CD14-positive monocyte (primary cell): ENCODE measurements at regions not wholly inside any gene's neighbourhood (a gene's known extent, or its start where the extent isn't known, plus 50 kb on each side); places are given as distances from the start of the nearest gene placed in this dataset.
"Not testable (repeated sequence)": the region's sequence is repeated elsewhere in the genome, so short reads cannot be mapped to it uniquely, and the experiment has no call there.

ENCODE experiments used
- DNase-seq, 3 donors: peaks; one replicate each; pipeline ENCODE4 v3.0.0-alpha.2; 2011 to 2022
- H2AFZ ChIP-seq: 2 replicates; pipeline ENCODE4 v1.6.0; 2012; ENCODE audit warnings: mild to moderate bottlenecking, low read depth, low read length, inconsistent platforms; ENCODE audit not compliant: insufficient read depth, poor library complexity, severe bottlenecking
- H3K27ac ChIP-seq, 2 donors: 1 replicate in 1 of 2; 2 replicates in 1 of 2; pipeline ENCODE4 v1.5.1; 2012 to 2013; ENCODE audit warnings: low read length in 2 of 2, control low read depth in 1 of 2, inconsistent platforms in 1 of 2, low read depth in 1 of 2, mild to moderate bottlenecking in 1 of 2
- H3K27me3 ChIP-seq, 2 donors: one replicate each; pipeline versions ENCODE4 v1.6.0 to v1.6.1; 2011 to 2013; ENCODE audit warnings: low read length in 2 of 2; ENCODE audit not compliant: control insufficient read depth in 2 of 2, insufficient read depth in 2 of 2
- H3K36me3 ChIP-seq, 2 donors: replicated peaks in 1 of 2; 1 replicate in 1 of 2; 2 replicates in 1 of 2; pipeline versions ENCODE4 v1.5.1 to v1.6.1; 2012 to 2013; ENCODE audit warnings: low read length in 2 of 2, control low read depth in 1 of 2, inconsistent platforms in 1 of 2, mild to moderate bottlenecking in 1 of 2; ENCODE audit not compliant: insufficient read depth in 2 of 2, control insufficient read depth in 1 of 2
- H3K4me1 ChIP-seq, 2 donors: 1 replicate in 1 of 2; 2 replicates in 1 of 2; pipeline versions ENCODE4 v1.5.1 to v1.6.1; 2012 to 2013; ENCODE audit warnings: low read length in 2 of 2, control low read depth in 1 of 2, inconsistent platforms in 1 of 2, mild to moderate bottlenecking in 1 of 2, moderate library complexity in 1 of 2; ENCODE audit not compliant: insufficient read depth in 2 of 2, control insufficient read depth in 1 of 2
- H3K4me2 ChIP-seq: replicated peaks from 2 replicates; pipeline ENCODE3; 2012; ENCODE audit warnings: low read length, moderate library complexity, mild to moderate bottlenecking; ENCODE audit not compliant: poor library complexity, severe bottlenecking; ENCODE audit errors: extremely low read depth
- H3K4me3 ChIP-seq, 3 experiments: fragments of 200-600 bp in 1 of 3; sonication (generic) in 1 of 3; replicated peaks in 1 of 3; 1 replicate in 2 of 3; 2 replicates in 1 of 3; pipeline ENCODE4 v1.5.1; 2011 to 2013; ENCODE audit warnings: low read length in 3 of 3, mild to moderate bottlenecking in 3 of 3, control low read depth in 2 of 3, low read depth in 2 of 3, inconsistent platforms in 1 of 3, moderate library complexity in 1 of 3
- H3K79me2 ChIP-seq: 2 replicates; pipeline ENCODE4 v1.6.0; 2012; ENCODE audit warnings: mild to moderate bottlenecking, control low read depth, inconsistent platforms, low read length, moderate library complexity; ENCODE audit not compliant: insufficient read depth
- H3K9ac ChIP-seq: 2 replicates; pipeline ENCODE4 v1.6.0; 2017; ENCODE audit warnings: low read length, mild to moderate bottlenecking; ENCODE audit not compliant: insufficient read depth, poor library complexity, severe bottlenecking
- H3K9me3 ChIP-seq, 2 donors: replicated peaks in 1 of 2; 1 replicate in 1 of 2; 2 replicates in 1 of 2; pipeline versions ENCODE4 v1.5.1 to v1.6.1; 2012 to 2013; ENCODE audit warnings: low read length in 2 of 2, control low read depth in 1 of 2; ENCODE audit not compliant: control insufficient read depth in 1 of 2, insufficient read depth in 1 of 2
- H4K20me1 ChIP-seq: 2 replicates; pipeline ENCODE4 v1.6.0; 2012; ENCODE audit warnings: mild to moderate bottlenecking, low read length, control low read depth, moderate library complexity; ENCODE audit not compliant: insufficient read depth
- H3K27ac Mint-ChIP-seq, 7 donors: one replicate each; pipeline ENCODE4 v1.8.0; 2020; ENCODE audit warnings: mild to moderate bottlenecking in 7 of 7, mixed read lengths in 7 of 7, moderate library complexity in 6 of 7, inconsistent platforms in 2 of 7
- H3K27me3 Mint-ChIP-seq, 3 donors: one replicate each; pipeline ENCODE4 v1.8.0; 2021 to 2022; ENCODE audit warnings: low read depth in 3 of 3, mild to moderate bottlenecking in 3 of 3, mixed read lengths in 3 of 3, moderate library complexity in 3 of 3, inconsistent platforms in 1 of 3
- H3K36me3 Mint-ChIP-seq, 2 donors: one replicate each; pipeline ENCODE4 v1.8.0; 2020; ENCODE audit warnings: mixed read lengths in 2 of 2, inconsistent platforms in 1 of 2, mild to moderate bottlenecking in 1 of 2
- H3K4me1 Mint-ChIP-seq: one replicate; pipeline ENCODE4 v1.8.0; 2020; ENCODE audit warnings: mild to moderate bottlenecking, mixed read lengths
- H3K4me3 Mint-ChIP-seq, 2 donors: one replicate each; pipeline ENCODE4 v1.8.0; 2020; ENCODE audit warnings: mild to moderate bottlenecking in 2 of 2, mixed read lengths in 2 of 2, moderate library complexity in 1 of 2
- H3K9me3 Mint-ChIP-seq, 7 donors: one replicate each; pipeline ENCODE4 v1.8.0; 2020 to 2022; ENCODE audit warnings: mixed read lengths in 7 of 7, mild to moderate bottlenecking in 6 of 7, moderate library complexity in 6 of 7, inconsistent platforms in 2 of 7
- WGBS: methylation state at CpG from one replicate; pipeline ENCODE4 v1.1.5; 2013; ENCODE audit warnings: missing lambda C conversion rate; ENCODE audit not compliant: insufficient coverage; 5-methylcytosine and 5-hydroxymethylcytosine counted together
- intact Hi-C, 2 donors: fragments of 100-400 bp; cut with micrococcal nuclease; formaldehyde crosslinking; loops; one replicate each; pipeline versions ENCODE4 v1.15.0 to v1.15.1; 2023

DNA sequence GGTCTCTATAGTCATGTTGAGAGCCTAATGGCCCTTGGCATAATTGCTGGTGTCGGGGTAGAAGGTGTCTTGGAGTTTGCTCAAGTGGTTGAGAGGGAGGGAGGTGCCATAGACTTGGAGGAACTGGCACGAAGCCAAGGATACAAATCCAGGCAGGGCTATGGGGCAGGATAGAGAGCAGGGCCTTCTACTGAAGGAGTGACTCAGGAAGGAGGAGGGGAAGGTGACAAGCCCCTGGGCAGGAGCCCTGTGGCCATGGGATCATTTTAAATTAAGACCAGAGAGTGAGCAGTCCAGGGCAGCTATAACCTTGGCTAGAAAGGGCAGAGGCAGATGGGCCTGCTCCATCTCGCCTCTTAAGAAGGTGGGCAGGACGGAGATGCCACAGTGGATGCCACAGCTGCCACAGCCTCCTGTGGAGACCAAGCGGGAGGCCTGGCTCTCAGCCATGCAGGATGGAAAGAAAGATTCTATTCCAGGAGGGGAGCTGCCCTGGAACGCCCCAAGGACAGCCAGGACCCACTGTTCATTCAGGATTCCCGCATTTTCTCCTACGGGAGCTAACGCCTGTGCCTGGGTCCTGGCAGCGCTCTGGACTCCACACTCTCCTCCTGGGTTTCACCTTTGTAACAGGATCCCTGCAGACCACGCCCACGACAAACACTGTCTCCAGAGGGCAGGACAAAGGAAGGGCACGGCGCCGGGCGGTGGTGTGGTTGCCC is 189.6 kb downstream of the KLRB1 start:
- H3K9ac ChIP-seq, DNase-seq, H3K4me3 ChIP-seq, H2AFZ ChIP-seq, H3K9me3 ChIP-seq, intact Hi-C loops, H3K9me3 Mint-ChIP-seq, H3K36me3 ChIP-seq, H3K4me1 ChIP-seq, H4K20me1 ChIP-seq, H3K27ac Mint-ChIP-seq, H3K4me1 Mint-ChIP-seq, H3K27me3 ChIP-seq, H3K4me2 ChIP-seq, H3K27me3 Mint-ChIP-seq, H3K4me3 Mint-ChIP-seq, H3K27ac ChIP-seq, H3K79me2 ChIP-seq: not testable (repeated sequence)
- WGBS: 100% methylated on average over 1 of the region's 16 CpGs
- peaks cover 8 to 29% of the 10 kb centered on the region in 2 donors for H3K36me3 Mint-ChIP-seq

DNA sequence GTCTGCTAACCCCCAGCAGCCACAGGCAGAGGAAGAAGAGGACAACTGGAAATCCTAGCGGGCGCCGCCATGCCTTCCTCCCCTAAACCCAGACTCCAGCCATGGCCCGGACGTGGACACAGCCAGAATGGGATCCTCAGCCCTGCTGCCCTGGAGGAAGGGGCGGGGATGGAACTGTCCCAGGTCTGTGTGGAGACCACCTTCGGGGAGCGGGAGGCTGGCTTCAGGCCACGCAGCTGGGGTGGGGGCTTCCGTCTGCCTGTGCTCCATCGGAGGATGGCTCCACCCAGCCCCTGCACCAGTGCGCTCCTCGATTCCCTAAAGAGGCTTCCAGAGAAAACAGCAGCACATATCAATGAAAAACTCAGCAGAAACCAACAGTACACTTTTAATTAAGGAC is 190.4 kb downstream of the KLRB1 start:
- H3K79me2 ChIP-seq, H3K9ac ChIP-seq, intact Hi-C loops, H2AFZ ChIP-seq, H3K4me3 Mint-ChIP-seq, DNase-seq, H3K4me3 ChIP-seq, H3K27ac ChIP-seq, H3K9me3 ChIP-seq, H3K4me2 ChIP-seq, H3K27me3 ChIP-seq, H3K36me3 ChIP-seq, H3K27ac Mint-ChIP-seq, H4K20me1 ChIP-seq, H3K9me3 Mint-ChIP-seq, H3K27me3 Mint-ChIP-seq, H3K4me1 Mint-ChIP-seq, H3K4me1 ChIP-seq: not testable (repeated sequence)
- WGBS: no CpG with 5 or more reads among the region's 13 CpGs
- H3K36me3 Mint-ChIP-seq: peaks cover 8 to 27% of the 10 kb centered on the region in 2 donors

DNA sequence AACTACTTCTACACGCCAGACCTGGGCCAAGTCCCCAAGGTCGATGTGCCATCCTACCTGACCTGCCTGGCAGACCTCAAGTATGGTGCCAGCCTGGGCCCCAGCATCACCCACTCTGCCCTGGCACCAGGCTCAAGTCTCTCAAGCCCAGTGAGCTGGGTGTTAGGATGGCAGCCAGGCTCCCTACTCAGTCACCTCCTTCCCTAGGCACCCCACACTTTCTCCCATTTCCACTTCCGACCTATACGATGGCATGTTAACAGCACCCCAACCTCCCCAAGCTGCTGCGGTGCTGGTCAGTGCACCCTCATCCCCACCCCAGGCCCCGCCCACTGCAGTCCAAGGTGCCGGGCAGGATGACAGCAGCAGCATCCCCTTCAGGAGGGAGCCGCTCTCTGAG is 191.4 kb downstream of the KLRB1 start:
- H3K4me1 ChIP-seq, H3K4me3 ChIP-seq, H3K27me3 Mint-ChIP-seq, H3K36me3 ChIP-seq, H3K4me1 Mint-ChIP-seq, H3K4me3 Mint-ChIP-seq, H3K4me2 ChIP-seq, intact Hi-C loops, H3K27ac Mint-ChIP-seq, H3K9me3 Mint-ChIP-seq, DNase-seq, H3K9me3 ChIP-seq, H3K9ac ChIP-seq, H2AFZ ChIP-seq, H3K27me3 ChIP-seq, H3K79me2 ChIP-seq, H4K20me1 ChIP-seq, H3K27ac ChIP-seq: not testable (repeated sequence)
- H3K36me3 Mint-ChIP-seq: peaks cover 7 to 24% of the 10 kb centered on the region in 2 donors
- no CpG with 5 or more reads among the region's 8 CpGs for WGBS

DNA sequence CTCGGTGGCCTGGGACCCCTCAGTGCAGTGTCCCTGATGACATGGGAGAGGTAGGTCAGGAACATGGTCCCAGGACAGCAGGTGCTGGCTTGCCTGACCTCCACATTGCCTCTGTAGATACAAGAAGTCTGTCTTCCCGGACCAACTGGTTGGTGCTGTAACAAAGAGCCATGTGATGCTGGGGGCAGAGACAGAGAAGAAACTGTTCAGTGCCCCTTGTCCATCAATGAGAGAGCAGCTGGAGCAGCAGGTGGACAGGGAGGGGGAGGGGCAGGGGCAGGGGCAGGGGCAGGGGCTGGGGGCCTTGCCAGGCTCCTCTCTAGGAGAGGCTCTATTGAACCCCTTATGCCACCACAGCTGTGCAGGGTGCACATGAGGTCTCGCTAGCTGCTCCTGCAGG is 191.8 kb downstream of the KLRB1 start:
- intact Hi-C loops, DNase-seq, H3K4me2 ChIP-seq, H3K27me3 Mint-ChIP-seq, H3K4me3 Mint-ChIP-seq, H3K79me2 ChIP-seq, H3K9ac ChIP-seq, H3K27ac Mint-ChIP-seq, H2AFZ ChIP-seq, H3K4me1 ChIP-seq, H3K4me1 Mint-ChIP-seq, H3K9me3 Mint-ChIP-seq, H3K4me3 ChIP-seq, H3K27ac ChIP-seq, H3K36me3 ChIP-seq, H4K20me1 ChIP-seq, H3K9me3 ChIP-seq, H3K27me3 ChIP-seq: not testable (repeated sequence)
- no CpG with 5 or more reads among the region's 3 CpGs for WGBS
- H3K36me3 Mint-ChIP-seq: peaks cover 4 to 19% of the 10 kb centered on the region in 2 donors
